Retina (tissue), 1 donor: ENCODE measurements at regions not wholly inside any gene's neighbourhood (a gene's known extent, or its start where the extent isn't known, plus 50 kb on each side); places are given as distances from the start of the nearest gene placed in this dataset.

Experiments
- DNase-seq: peaks from one replicate; pipeline ENCODE4 v3.0.0-alpha.2; 2016

DNA sequence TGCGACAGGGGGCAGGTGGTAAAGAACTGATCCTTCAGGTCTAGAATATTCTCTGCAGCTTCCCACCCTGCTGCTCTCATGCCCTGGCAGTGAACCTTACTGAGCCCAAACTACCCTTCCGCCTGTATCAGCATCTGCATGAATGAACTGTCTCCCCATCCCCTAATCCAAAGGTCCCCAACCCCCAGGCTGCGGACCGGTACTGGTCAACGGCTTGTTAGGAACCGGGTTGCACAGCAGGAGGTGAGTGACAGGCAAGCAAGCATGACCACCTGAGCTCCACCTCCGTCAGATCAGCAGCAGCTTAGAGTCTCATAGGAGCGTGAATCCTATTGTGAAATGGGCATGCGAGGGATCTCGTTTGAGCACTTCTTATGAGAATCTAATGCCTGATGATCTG lies 58.2 kb upstream of the LMO1 start:
- no peak for DNase-seq

DNA sequence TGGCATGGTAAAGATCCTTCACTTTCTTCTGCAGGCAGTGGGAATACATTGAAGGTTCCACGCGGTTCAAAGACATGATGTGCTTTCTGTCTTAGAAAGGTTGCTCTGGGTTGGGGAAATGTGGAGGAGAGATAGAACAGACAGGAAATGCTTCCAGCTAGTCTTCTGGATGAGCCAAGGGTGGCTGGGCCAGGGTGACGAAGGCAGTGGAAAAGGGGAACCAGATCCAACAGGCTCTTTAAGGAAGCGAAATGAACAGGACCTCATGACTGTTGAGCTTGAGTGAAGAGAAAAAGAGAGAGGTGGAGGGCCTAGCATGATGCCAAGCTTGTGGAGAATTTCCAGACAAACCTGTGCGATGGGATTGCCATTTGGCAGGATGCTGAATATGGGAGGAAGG lies 56.4 kb upstream of the LMO1 start:
- DNase-seq: no peak

DNA sequence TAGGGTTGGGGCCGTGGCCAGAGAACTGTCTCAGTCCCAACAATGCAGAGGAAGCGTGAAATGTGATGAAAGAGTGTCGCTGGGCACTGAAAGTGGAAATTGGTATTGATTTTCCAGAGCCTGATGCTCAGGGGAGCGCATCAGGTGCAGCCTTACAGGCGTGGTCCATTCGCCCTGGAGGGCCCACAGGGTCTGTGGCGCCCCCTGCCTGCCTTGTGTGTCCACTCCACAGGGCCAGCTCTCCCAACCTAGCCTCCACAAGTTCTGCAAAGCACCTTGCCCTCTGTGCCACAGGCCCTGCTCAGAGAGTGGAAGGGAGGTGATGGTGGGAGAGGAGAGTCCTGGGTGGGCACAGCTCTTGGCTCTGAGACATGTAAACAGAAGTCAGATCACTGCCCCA lies 54.9 kb upstream of the LMO1 start:
- DNase-seq: peak; percentile 61

DNA sequence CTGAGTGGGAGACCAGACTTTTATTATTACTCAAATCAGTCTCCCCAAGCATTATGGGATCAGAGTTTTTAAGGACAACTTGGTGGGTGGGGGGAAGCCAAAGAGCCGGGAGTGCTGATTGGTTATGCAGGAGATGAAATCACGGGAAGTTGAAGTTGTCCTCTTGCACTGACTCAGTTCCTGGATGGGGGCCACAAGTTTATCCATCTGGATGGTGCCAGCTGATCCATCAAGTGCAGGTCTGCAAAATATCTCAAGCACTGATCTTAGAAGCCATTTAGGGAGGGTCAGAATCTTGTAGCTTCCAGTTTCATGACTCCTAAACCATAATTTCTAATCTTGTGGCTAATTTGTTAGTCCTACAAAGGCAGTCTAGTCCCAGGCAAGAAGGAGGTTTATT lies 53.5 kb upstream of the LMO1 start:
- no peak for DNase-seq

DNA sequence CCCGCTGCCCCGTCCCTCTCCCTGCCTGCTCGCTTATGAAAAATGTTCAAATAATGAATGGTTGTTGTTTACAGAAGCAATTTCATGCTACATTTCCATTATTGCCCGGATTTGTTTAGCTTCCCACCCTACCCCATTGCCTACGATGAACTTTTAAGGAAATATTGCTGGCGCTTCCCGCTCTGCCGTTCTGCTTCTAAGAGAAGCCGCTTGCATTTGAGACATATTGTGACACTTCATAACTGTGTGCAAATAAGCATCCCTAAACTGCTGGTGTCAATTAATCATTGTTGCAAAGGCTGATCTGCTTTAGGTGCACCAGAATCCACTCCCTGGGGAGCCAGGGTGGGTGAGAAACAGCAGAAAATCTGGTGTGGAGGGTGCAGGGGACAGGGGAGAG lies 52.3 kb upstream of the LMO1 start:
- no peak for DNase-seq

DNA sequence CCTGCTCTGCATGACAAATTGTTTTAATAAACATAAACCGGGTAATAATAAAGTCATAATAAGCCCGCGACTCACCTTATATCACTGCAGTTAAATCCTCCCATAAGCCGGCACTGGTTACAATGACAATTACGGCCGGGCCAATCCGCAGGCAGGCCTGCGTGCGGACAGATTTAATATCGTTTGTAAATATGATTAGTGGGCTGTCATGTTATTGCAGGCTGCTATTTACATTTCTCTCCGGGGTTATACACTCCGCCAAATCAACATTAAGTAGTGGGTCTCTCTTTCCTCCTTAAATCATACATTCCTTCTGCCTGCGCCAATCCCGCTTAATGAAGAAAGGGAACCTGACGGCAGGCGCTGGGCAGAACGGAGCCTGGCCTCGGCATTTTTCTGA lies 51.8 kb upstream of the LMO1 start:
- no peak for DNase-seq

DNA sequence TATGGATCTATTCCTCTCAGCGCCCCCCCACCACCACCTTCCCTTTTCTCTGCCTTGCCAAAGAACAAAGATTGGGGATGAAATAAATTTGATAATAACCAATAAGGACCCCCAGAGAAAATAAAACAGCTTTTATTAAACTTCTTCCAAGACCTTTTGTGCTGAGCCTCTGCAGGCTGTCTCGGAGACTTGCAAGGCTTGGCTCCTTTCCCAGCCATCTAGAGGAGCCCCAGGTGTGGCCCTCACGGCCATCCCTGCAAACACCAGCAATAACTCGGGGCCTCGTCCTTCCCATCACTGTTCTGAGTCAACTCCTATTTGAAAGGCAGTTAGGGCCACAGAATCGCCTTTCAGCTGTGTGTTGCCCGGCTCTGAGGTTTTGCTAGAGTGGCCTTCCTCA lies 51.2 kb upstream of the LMO1 start:
- no peak for DNase-seq

DNA sequence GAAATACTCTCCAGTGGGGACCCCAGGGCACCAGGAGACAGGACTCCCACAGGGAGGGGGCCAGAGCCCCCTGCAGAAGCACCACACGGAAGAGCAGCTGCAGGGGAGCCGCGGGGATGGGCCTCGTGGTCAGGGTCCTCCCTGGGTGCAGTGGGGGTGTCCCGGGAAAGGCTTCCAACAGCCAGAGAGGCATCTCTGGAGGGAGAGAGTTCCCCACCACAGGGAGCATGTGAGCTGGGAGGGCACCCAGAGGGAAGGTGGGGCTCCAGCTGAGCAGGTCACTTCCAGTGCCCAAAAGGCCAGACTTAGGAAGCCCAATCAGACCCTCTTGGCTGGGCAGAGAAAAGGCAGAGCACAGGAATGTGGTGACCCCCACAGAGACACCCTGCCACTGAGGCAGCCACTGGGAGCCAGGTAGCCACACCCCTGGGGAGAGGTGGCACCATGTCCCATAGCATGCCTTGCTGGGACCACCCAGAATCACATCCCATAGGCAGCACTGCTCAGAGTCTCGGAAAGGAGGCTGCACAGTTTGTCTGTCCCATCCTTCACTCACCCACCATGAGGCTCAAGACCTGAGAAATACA lies 49.9 kb upstream of the LMO1 start:
- DNase-seq: no peak
